HG02763 (cell line): ENCODE measurements at regions not wholly inside any gene's neighbourhood (a gene's known extent, or its start where the extent isn't known, plus 50 kb on each side); places are given as distances from the start of the nearest gene placed in this dataset.
"Not testable (repeated sequence)": the region's sequence is repeated elsewhere in the genome, so short reads cannot be mapped to it uniquely, and the experiment has no call there.

Source experiments
- ATAC-seq: cut with Tn5 transposase; IDR thresholded peaks from one replicate; pipeline ENCODE4 v1.9.1; 2021; ENCODE audit warnings: mild to moderate bottlenecking, moderate library complexity; ENCODE audit not compliant: unreplicated experiment

DNA sequence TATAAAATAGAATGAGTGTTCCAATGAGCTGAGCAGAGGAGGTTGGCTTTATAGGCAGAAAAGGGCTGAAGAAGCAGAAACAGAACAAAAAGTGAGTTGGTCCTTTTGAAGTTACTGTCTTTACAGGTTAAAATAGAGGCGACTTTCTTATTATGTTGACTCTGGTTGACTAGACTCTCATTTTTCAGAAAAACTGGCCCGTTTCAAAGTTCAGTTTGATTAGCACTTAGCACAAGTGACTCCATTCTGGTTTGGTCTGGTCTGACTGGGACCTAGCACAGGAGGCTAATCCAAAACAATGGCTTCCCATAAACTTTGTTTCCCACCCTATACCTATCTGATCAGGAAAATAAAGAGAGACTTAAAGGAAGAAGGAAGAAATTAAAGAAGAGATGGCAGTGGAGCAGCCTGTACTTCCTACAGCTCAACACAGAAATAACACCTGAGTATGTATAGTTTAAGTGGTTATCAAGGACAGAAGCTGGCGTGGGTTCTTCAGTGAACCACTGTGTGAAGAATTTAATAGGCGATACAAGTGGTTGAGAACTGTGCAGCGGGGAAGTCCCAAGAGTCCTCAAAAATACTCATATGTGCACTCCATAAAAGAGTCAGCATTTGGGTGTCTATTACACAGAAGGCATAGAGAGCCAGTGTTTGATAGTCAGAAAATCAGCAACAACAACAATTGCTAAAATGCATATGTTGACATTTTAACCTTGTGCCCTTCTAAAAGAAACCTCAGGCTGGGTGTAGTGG, 554.8 kb upstream of the HTR2C start:
- ATAC-seq = no peak

DNA sequence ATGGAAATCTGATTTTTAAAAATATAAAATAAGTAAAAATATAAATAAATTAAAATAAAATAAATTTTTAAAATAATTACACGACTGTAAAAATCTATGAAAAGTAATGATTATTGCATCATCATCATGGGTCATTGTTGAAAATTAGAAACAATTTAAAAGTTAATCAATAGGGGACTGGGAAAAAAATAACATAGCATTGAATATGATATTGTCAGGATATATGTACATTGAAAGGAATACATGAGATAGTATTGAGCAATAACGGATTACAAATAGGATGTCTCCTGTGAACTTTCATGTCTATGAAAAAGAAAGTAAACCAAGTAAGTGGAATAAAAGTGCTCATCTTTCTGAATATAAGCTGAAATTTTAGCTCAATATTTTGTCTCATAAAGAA, 566.8 kb upstream of the HTR2C start:
- no peak for ATAC-seq

DNA sequence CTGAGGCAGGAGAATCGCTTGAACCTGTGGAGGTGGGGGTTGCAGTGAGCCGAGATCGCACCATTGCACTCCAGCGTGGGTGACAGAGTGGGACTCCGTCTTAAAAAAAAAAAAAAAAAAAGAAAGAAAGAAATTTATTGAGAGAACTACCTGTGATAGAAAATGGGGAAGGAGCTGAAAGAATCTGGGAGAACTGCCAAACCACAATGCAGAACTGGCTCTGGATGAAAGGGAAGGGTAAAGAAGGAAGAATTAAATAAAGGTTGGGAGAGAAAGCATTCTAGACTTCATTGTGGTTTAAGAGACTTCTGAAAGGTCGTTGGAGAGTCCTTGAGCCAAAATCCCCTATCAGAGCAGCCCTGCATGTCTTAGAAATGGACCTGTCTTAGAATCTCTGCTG, 567.9 kb upstream of the HTR2C start:
- no peak for ATAC-seq

DNA sequence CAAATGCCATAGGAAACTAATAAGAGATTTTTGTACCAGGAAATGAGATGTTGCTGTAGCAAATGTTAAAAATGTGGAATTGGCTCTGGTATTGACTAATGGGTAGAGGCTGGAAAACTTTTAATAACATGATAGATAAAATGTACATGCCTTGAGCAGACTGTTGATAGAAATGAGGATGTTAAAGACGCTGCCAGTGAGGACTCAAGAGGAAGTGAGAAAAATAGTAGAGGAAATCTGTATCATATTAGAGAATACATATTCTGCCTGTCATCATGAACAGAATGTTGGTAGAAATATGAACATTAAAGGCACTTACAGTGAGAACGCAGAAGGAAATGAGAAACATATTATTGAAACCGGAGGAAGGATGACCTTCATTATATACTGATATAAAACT, 577.2 kb upstream of the HTR2C start:
- ATAC-seq = no peak

DNA sequence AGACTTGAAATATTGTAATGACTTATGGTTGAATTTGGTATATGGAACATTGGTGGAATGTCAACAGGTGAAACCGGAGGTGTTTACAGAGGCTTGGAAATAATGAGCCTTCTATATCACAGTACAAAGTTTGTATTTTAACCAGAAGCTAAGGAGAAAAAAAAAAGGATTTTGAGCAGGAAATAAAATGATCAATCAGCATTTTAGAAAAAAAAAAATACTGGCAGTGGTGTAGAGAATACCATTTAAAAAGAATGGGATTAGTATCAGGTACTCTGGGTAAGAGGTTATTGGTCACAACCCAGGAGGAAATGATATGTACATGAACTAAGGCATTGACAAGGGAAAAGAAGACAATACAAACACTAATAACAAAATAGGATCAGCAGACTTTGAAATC, 587.1 kb upstream of the HTR2C start:
- no peak for ATAC-seq

DNA sequence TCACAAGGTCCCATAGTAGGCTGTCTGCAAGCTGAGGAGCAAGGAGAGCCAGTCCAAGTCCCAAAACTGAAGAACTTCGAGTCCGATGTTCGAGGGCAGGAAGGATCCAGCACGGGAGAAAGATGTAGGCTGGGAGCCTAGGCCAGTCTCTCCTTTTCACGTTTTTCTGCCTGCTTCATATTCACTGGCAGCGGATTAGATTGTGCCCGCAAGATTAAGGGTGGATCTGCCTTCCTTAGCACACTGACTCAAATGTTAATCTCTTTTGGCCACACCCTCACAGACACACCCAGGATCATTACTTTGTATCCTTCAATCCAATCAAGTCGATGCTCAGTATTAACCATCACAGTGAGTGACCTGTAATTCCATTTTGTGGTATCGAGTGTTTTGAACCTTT, 592.2 kb upstream of the HTR2C start:
- ATAC-seq = not testable (repeated sequence)

DNA sequence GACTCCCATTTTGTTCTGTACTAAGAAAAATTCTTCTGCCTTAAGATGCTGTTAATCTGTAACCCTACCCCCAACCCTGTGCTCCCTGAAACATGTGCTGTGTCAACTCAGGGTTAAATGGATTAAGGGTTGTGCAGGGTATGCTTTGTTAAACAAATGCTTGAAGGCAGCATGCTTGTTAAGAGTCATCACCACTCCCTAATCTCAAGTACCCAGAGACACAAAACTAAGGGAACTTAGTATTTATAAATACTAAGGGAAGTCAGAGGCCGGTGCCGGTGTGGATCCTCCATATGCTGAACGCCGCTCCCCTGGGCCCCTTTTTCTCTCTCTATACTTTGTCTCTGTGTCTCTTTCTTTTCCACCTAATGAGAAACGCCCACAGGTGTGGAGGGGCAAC, 593.2 kb upstream of the HTR2C start:
- ATAC-seq = not testable (repeated sequence)

DNA sequence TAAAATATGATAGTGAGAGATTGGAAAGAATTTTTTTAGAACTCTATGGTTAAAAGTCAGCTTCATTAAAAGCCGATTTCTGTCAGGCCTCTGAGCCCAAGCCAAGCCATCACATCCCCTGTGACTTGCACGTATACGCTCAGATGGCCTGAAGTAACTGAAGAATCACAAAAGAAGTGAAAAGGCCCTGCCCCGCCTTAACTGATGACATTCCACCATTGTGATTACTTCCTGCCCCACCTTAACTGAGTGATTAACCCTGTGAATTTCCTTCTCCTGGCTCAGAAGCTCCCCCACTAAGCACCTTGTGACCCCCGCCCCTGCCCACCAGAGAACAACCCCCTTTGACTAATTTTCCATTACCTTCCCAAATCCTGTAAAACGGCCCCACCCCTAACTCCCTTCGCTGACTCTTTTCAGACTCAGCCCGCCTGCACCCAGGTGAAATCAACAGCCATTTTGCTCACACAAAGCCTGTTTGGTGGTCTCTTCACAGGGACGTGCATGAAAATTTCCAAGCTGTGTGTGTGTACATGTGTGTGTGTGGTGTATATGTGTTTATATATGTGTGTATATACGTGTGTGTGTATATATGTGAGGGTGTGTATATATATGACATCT, 595.5 kb upstream of the HTR2C start:
- ATAC-seq = not testable (repeated sequence)

DNA sequence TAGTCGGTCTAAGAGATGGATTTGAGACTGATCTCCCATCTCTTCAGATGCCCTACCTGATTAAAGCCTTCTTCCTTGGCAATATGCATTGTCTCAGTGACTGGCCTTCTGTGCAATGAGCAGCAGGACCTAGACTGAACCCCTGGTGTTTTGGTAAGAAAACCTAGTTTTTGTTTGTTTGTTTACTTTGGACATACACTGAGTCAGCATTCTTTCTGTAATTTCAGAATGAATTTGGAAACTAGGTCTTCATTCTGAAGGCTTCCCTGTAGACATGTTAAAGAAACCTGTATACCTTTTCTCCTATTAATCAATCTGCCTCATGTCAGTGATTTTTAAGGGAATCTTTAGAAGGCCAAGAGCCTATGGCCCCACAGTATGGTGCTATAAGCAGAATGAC, 597.5 kb upstream of the HTR2C start:
- ATAC-seq = no peak

DNA sequence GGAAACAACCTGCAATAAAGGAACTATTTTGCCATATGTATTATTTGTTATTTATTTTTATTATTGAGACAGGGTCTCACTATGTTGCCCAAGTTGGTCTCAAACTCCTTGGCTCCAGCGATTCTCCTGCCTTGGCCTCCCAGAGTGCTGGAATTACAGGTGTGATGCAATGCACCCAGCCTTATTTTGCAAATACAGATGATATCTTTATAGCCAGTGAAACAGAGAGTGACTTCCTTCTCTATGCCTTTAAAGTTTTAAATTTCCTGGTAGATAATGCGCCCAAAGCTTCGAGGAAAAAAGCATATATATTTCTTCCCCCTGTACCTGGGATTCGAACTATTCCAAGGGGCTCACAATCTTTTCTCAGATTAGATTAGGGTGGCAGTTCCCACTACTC, 601.1 kb upstream of the HTR2C start:
- no peak for ATAC-seq

DNA sequence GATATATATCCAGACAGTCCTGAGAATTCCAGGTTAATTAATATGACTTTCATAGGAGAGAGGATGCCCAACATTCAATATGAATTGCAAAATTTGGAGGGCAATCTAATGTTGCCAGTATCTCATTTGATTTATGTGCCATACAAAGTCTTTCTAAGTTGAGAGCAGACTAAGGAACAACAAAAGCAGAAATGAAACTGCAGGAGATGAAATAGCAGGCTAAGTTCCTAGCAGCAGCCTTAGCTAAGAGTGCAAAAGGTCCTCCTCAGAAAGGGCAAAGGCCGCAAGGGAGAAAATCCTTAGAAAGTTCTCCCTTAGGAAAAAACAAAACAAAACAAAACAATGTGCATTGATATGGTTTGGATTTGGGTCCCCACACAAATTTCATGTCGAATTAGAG, 602.9 kb upstream of the HTR2C start:
- no peak for ATAC-seq

DNA sequence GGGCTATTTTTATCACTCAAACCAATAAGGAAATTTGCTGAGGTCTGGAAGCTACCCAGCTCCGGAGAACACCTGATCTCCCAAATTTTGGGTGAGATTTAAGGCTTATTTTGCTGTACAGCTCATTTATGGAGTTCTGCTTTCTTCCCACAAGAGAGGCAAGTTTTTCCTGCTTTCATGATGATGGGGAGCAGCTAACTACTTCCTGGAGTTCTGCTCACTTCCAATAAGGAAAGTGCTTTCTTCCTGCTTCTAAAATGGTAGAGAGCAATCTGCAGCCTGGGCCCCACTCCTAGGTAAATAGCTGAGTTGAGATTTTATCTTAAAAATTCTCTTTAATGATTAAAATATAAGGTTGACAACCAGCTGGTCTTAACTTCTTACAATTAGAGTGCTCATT, 606.0 kb upstream of the HTR2C start:
- ATAC-seq = no peak

DNA sequence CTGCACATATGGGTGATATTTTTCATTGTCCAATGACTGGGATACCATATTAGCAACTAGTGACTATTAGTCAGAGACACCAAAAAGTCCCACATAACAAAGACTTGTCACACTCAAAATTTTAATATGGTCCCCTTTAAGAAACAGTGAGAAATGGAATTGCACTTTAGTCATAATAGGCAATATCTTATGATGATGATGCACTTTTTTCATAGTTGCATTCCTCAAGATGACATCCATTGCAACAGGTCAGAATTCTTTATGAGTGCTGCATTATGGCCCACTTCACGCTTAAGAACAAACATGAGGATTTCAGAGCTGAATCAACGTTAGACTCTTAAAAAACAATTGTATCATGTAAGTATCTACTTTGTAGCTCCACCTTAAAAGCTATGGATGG, 608.4 kb upstream of the HTR2C start:
- ATAC-seq = no peak

DNA sequence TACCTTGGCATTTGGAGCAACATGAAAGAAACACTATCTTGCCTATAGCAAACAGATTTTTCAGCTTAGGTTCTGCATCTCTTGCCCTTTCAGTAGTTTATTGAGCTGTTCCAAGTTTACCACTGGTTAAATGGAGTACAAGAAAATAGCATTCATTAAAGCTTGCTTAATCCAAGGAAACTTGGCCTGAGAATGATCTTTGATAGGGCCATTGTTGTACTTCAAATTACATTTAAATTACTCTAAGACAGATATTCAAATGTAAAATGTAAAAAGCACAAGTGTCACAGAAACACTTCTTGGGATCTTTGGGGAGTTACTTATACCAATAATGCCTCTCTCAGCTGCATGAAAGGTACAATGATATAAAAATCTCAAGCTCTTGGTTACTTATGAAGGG, 609.0 kb upstream of the HTR2C start:
- no peak for ATAC-seq

DNA sequence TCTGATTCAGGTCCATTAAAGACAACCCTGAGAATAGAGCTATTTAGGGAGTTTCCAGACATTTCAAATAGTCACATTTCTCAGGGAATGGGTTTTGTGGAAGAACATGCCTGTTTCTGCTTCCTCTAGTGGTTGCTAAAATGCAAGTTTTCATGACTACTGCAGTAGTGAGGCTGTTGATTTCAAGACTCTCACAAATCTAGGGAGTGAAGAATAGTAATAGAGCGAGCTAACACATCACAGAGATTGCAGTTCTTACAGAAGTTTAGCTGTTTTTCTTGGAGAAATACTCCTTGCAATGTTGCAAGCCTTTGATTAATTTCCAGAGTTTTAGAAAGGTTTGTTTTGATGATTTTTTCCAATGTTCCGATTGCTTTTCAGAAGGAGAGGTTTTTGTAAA, 610.2 kb upstream of the HTR2C start:
- no peak for ATAC-seq

DNA sequence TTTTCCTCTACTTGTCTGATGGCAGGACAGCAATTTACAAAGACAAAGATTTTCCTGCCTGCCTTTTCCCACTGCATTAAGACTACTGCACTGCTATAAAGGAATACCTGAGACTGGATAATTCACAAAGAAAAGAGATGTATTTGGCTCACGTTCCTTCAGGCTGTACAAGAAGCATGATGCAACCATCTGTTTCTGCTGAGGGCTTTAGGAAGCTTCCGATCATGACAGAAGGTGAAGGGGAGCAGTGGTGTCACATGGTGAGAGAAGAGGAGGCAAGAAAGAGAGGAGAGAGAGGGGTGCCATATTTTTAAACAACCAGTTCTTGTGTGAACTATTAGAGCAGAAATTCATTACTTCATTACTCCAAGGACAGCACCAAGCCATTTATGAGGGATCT, 617.1 kb upstream of the HTR2C start:
- ATAC-seq = no peak

DNA sequence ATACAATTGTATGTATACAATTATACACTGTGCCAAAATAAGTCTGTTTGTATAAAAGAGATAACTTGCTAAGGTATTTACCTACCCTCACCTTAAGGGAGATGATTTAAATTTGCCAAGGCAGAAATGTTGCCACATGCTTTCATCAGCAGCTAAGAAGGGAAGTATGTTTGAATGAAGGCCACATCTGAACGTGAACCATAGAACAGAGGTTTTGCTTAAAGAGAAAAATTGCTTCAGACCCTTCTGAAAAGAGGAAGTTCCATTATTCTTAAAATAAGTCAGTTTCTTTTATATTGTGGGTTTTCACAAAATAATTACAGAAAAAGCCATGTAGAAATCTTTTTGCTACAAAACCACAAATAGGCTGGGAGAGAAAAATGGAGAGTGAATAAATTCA, 621.5 kb upstream of the HTR2C start:
- ATAC-seq = no peak

DNA sequence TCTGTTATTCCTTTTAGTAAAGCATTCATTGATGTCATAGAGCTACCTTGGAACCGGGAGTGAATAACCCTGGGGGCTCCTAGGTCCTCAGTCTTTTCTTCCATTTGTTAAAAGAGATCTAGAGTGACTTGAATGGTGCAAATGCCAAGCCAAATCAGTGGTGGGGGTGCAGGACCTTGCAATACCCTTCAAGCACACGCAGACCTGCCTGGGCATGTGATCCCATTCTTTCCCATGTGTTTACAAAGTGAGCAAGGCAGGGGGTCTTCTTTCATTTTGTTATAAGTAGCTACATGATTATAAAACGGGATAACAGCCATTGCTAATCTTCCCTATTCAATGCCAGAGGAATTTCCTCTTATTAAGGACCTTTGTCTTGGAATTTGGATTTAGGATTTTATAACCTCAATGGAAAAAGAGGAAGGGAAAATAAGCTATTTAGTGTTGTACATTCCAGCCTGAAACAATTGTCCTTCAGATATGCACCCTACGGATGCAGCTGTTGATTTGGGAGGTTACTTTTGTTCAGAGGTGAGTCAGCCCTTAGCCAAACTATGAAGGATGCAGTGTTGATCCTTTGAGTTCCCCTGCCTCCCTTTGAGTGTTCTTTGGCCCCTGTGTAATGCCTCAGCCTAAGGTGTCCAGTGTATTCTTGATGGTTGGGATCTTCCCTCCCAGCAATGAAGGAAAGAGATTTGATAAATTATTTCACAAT, 623.8 kb upstream of the HTR2C start:
- no peak for ATAC-seq

DNA sequence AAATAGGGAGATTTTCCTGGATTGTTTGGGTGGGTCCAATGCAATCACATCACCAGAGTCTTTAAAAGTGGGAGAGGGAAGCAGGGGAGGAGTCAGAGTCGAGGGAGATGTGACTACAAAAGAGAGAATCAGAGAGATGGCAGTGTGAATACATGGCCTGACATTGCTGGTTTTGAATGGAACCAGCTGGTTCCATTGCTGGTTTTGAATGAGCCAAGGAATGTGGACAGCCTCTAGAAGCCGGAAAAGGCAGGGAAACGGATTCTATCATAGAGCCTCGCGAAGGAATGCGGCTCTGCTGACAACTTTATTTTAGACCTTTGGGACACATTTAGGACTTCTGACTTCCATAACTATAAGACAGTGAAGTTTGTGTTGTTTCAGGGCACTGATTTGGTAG, 627.0 kb upstream of the HTR2C start:
- ATAC-seq = no peak

DNA sequence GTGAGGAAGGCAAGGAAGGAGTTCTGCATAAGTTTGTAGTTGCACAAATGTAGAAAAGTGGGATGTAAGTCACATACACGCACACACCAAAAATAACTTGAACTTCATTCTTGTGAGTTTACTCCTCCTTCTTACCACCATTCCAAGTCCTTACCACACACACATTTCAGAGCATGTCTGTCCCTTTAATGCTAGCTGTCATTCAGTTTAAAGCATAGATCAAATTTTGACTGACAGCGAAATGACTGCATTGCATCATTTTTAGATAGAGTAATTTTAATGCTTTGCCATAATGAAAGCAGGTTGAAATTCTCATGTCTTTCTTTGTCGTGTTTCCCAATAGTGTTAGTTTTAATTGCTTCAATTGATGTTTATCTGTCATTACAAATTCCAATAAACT, 629.6 kb upstream of the HTR2C start:
- ATAC-seq = no peak

DNA sequence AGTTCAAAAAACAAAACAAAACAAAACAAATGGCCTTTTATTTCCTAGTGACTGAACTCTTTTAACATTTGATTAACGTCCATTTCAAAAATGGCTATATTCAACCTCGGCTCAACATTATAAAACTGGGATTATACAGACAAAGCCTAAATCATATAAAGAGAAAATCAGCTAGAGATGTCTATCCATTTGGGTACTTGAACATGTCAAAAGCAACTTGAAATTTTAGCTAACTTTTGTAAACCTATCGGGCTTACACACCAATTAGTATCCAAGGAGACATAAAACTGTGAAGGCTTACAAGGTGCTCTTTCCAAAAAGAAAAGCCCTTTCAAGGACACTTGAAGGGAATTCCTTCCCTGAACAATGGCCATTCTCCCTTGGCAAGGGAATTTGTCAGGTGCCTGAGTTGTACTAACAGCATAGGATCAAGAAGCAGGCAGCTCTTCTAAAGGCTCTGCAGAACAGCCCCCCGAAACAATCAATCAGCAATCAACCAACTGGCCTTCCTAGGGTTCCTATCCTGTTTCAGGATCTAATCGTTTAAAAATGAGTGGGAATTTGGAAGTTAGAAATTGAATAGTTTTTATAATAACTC, 633.7 kb upstream of the HTR2C start:
- ATAC-seq = no peak

DNA sequence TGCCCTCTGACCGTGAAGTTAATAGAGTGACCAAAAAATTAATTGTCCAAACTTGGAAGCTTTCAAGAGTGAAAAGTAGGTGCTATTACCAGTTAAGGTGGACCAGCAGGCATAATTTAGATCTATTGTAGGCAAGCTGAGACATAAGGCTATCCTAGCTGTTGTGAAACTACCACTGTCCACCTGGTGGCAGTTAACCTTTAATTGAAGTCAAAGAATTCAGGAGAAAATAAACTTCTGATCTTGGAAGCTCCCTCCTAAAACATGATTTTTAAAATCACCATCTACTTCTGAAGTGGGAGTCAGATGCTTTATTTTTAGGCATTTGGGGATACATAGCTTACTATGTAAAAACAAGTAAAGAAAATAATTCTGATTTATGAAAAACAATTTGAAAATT, 636.3 kb upstream of the HTR2C start:
- no peak for ATAC-seq
